HEK293T (cell line): ENCODE measurements at regions not wholly inside any gene's neighbourhood (a gene's known extent, or its start where the extent isn't known, plus 50 kb on each side); places are given as distances from the start of the nearest gene placed in this dataset.

Experiments used
- BHLHE40 ChIP-seq: fragments of 450-650 bp; IDR thresholded peaks from 2 replicates; pipeline ENCODE4 v1.6.1; 2016; ENCODE audit warnings: mild to moderate bottlenecking, moderate library complexity, borderline replicate concordance
- FOXK2 ChIP-seq: fragments of 450-650 bp; IDR thresholded peaks from 2 replicates; pipeline ENCODE4 v1.6.1; 2016; ENCODE audit warnings: mild to moderate bottlenecking
- SUZ12 ChIP-seq: fragments of 450-650 bp; IDR thresholded peaks from 2 replicates; pipeline ENCODE4 v1.6.1; 2016; ENCODE audit warnings: mild to moderate bottlenecking
- TARDBP ChIP-seq: fragments of 450-650 bp; IDR thresholded peaks from 2 replicates; pipeline ENCODE4 v1.6.1; 2016

DNA sequence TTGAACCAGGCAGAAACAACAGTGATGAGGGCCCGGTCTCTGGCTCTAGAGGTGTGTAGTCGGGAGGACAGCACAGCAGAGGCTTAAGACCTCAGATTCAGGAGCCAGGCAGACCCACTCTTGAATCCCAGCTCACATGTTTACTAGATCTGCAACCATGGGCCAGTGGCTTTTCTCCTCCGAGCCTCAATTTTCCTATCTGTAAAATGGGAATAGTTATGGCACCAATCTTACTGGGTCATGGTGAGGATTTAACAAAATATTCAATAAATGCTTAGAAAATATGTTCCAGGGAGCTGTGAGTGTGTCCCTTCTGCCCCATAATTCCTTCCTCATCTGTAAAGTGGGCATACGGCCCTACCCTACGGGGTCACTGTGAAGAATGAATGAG lies 506.9 kb downstream of the SHQ1 start:
- TF ChIP-seq BHLHE40 (no peak), TARDBP (no peak), SUZ12 (no peak), FOXK2 (no peak)
